HG03045 (cell line): ENCODE measurements at regions not wholly inside any gene's neighbourhood (a gene's known extent, or its start where the extent isn't known, plus 50 kb on each side); places are given as distances from the start of the nearest gene placed in this dataset.

Experiments
- ATAC-seq: cut with Tn5 transposase; IDR thresholded peaks from one replicate; pipeline ENCODE4 v1.9.1; 2021; ENCODE audit warnings: mild to moderate bottlenecking, moderate library complexity; ENCODE audit not compliant: unreplicated experiment

DNA sequence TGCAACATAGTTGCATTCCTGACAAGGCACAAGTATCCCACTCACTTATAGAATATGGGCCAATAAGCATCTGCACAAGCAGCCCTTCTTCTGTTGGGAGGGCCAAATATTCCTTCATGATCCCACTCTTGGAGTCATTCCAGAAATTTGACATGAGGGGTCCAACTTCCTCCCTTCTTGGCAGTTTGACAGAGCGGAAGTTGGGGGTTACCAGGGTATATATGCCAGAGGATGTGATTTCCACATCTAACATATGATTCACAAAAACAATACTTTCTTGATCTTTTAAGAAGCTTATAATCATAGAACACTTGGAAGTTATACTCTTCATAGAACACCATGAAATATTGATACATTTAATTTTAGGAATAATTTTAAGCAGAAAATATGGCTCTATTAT is 100.9 kb upstream of the CRBN start:
- no peak for ATAC-seq

DNA sequence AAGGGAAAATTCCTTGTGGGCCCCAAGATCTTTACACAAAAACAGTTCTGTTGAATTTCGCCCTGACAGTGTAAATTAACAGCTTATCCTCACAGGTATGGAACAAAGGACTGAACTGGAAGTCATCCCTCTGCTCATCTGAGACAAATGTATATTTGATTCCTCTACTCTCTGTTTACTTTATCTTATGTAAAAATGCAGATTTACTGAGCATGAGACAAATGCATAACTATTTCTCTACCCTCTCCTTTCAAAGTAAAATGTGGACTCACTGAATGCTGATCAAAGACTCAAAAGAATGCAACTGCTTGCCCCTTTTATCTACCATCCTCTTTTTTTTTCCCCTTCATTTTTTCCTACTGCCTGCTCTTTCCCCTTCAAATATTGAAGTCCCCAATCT is 98.6 kb upstream of the CRBN start:
- ATAC-seq, result no peak

DNA sequence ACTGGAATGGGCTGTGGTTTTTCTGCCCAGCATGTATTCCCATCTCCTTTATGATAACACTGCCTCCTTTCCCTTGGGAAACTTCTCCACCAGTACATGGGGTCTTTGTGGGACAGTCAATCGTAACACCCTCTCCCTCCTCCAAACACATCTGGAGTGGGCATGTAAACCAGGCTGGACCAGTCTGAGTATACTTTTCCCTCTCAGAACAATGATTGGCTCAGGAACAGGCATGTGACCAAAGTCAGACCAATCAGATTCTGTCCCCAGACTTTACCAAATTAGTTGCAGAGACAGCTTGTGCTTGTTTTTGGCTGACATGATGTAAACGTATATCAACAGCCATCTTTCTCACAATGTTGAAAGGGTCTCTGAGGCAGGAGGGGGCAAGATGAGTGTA is 97.1 kb upstream of the CRBN start:
- no peak for ATAC-seq

DNA sequence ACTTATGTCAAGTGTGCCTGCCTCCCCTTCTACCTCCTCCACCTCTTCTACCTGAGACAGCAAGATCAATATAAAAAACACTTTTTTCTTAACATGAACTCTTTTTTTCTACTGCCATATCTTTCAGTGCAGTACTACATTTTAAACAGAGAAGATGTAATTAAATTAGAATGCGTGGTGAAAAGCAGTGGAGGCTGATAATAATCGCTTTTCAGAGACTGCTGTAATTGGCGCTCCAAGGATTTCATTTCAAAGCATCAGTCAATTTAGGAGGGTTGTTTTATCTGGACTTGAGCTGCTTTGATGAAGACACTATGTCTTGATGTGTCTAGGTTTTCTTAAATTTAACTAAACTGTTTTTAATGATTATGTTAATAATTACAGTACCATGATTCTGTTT is 85.3 kb upstream of the CRBN start:
- ATAC-seq, result no peak

DNA sequence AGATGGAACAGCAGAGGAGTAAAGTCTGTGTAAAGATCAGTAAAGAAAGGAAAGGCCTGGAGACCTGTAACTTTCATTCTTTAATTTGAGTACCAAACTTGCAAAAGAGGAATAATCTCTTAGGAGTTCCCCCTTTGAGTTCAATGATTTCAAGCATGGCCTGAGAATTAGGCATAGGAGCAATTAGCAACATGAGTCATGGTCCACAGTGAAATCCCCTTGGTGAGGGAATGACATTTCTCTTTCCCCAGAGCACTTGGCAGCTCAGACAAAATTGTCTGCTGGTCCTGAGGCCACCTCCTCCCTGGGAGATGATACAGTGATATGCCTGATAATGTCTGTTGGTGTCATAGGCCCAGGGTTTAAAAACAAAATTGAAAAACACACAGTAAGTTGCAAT is 81.4 kb upstream of the CRBN start:
- no peak for ATAC-seq

DNA sequence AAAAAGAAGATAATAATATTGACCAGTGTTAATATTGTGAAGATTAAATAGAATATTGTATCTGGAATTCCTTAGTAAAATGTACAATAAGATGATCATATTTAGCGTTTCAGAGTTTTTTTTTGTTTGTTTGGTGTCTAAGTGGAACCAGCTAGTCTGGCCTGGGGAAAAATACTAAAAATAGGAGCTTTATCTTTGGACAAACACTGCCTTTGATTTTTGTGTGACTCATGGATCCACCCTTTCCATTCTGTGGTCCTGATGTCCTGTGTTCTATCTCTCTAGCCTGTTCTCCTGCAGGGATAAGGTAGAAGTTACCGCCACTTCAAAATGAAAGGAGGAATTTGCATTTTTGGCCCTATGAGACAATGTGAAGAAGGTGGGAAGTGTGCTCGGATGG is 79.7 kb upstream of the CRBN start:
- ATAC-seq, result no peak

DNA sequence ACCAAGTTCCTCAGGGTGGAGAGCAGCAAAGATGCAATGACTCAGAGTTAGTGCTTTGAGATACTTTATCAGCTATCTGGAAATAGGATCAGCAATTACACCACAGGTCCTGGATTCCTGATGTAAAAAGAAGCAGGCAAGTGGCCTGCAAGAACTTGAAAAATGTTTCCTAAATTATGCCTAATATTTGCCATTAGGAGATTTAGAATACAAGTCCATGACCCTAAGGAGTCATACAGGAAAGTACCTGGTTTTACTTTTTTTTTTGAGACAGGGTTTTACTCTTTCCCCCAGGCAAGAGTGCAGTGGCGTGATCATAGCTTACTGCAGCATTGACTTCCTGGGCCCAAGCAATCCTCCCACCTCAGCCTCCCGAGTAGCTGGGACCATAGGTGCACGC is 78.8 kb upstream of the CRBN start:
- ATAC-seq, result no peak

DNA sequence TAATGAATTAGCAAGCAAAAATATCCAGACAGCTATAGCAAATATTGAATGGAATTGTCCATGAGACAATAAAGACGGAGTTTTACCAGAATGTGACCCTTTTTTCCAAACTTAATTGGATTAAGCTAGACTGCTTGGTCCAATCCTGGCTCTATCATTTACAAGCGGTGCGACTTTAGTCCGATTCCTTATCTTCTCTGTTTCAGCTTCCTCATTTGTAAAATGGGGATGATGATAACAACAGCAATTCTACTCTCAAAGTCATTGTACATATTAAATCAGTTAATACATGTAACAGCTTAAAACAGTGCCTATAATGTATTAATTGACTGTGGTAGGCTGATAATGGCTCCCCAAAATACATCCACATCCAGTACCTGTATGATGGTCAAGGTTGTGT is 62.1 kb upstream of the CRBN start:
- ATAC-seq, result no peak

DNA sequence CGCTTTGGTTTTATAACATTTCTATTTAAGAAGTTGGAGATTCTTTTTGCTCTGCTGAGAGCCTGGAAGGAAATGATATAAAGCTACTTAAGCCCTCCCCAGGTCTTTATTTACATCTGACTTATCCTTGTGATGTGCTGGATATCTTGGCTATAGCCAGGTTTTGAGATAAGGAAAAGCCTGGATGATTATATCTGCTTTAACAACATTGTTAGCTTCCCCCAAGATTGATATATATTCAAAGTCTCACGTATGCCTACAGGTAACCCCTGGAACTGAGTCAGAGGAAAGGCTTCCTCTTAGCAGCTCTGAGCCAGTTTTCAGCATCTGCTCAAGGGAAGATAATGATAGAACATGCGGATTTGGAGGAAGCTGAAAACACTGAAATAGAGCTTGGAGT is 61.5 kb upstream of the CRBN start:
- ATAC-seq, result no peak

DNA sequence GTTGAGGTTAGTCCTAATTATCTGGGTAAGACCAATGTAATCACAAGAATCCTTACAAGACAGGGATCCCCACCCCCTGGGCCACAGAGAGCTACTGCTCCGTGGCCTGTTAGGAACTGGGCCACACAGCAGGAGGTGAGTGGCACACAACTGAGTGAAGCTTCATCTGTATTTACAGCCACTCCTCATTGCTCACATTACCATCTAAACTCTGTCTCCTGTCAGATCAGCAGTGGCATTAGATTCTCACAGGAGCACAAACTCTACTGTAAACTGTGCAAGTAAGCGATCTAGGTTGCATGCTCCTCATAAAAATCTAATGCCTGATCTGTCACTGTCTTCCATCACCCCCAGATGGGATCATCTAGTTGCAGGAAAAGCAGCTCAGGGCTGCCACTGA is 58.5 kb upstream of the CRBN start:
- ATAC-seq, result no peak

DNA sequence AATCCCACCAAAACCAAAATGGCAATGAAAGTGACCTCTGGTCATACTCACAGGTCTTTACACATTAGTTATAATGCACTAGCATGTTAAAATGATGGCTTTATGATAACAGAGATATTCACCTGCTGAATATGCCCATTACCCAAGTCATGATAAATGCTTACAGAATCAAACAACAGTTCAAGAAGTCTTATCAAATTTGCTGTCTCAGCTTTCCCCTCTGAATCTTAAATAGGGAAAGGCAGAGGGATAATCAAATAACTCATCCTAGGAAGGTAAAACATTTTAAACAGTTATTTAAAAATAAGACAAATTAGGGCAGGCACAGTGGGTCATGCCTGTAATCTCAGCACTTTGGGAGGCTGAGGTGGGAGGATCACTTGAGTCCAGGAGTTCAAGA is 52.8 kb upstream of the CRBN start:
- no peak for ATAC-seq
